ENCODE measurements at regions not wholly inside any gene's neighbourhood (a gene's known extent, or its start where the extent isn't known, plus 50 kb on each side); places are given as distances from the start of the nearest gene placed in this dataset.

DNA sequence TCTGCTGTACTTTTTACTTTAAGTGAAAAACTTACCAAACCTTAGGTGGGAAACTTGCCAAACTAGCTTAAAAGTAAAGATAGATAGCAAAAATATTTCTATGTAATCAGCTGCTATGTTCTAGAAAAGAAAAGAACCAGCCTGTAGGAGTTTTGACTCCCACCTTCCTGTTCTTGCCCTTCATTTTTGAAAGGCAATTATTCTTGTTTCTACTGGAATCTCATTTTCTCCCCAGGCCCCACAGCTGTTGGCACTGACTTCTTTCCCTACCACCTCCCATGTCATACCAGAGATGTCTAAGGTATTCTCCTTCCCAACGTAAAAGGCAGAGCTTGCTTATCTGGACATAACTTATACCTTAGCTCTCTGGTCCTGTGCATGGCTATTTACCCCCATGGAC is 389.7 kb downstream of the ARHGEF28 start:
- TF ChIP-seq CHD2 (IDR thresholded peaks at IDR 0.05; ENCODE audit: borderline replicate concordance, low read depth, low read length), result no peak
- TF ChIP-seq POLR2A (IDR thresholded peaks at IDR 0.05; ENCODE audit: low read depth, low read length), result no peak
- TF ChIP-seq MXI1 (IDR thresholded peaks at IDR 0.05; ENCODE audit: low read depth, low read length), result no peak
- TF ChIP-seq, protein P1, sequence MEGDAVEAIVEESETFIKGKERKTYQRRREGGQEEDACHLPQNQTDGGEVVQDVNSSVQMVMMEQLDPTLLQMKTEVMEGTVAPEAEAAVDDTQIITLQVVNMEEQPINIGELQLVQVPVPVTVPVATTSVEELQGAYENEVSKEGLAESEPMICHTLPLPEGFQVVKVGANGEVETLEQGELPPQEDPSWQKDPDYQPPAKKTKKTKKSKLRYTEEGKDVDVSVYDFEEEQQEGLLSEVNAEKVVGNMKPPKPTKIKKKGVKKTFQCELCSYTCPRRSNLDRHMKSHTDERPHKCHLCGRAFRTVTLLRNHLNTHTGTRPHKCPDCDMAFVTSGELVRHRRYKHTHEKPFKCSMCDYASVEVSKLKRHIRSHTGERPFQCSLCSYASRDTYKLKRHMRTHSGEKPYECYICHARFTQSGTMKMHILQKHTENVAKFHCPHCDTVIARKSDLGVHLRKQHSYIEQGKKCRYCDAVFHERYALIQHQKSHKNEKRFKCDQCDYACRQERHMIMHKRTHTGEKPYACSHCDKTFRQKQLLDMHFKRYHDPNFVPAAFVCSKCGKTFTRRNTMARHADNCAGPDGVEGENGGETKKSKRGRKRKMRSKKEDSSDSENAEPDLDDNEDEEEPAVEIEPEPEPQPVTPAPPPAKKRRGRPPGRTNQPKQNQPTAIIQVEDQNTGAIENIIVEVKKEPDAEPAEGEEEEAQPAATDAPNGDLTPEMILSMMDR (IDR thresholded peaks at IDR 0.05 in 2 of 3, conservative IDR thresholded peaks at IDR 0.05 in 1 of 3; ENCODE audit: control insufficient read depth in 2 of 3, extremely low read depth in 1 of 3, insufficient read depth in 1 of 3, low read depth in 3 of 3, low read length in 3 of 3), result no peak
- no peak for TF ChIP-seq NR2C2 (IDR thresholded peaks at IDR 0.05; ENCODE audit: borderline replicate concordance, control insufficient read depth, insufficient read length, low read depth)
- TF ChIP-seq BHLHE40 (IDR thresholded peaks at IDR 0.05; ENCODE audit: borderline replicate concordance in 1 of 2, low read depth in 2 of 2, low read length in 1 of 2), result no peak
- no peak for TF ChIP-seq TCF7 (IDR thresholded peaks at IDR 0.05; ENCODE audit: borderline replicate concordance)
- TF ChIP-seq NFXL1 (IDR thresholded peaks at IDR 0.05; ENCODE audit: borderline replicate concordance), result no peak
- no peak for TF ChIP-seq ZSCAN29 (IDR thresholded peaks at IDR 0.05)
- TF ChIP-seq IKZF2 (IDR thresholded peaks at IDR 0.05), result no peak
- no peak for TF ChIP-seq NR2F1 (conservative IDR thresholded peaks at IDR 0.05)
- TF ChIP-seq STAT1 (conservative IDR thresholded peaks at IDR 0.05), result no peak
- no peak for TF ChIP-seq CHD1 (IDR thresholded peaks at IDR 0.05; ENCODE audit: low read depth, low read length)
- no peak for TF ChIP-seq CBX5 (IDR thresholded peaks at IDR 0.05; ENCODE audit: low read depth)
